PC-9 (cell line): ENCODE measurements at regions not wholly inside any gene's neighbourhood (a gene's known extent, or its start where the extent isn't known, plus 50 kb on each side); places are given as distances from the start of the nearest gene placed in this dataset.

Experiments
- BruUV-seq: library from RNA; stranded (reverse); fragments of 400-500 nt; replicated peaks from 2 replicates; lab custom pipeline; 2021; lab: Mats Ljungman, UMichigan
- CTCF ChIA-PET: fragments of 300-600 bp; sonication (Branson Sonifier 250); formaldehyde crosslinking; loops from one replicate; lab custom pipeline; 2022; ENCODE audit warnings: antibody characterized with exemption; lab: Charles Lee
- POLR2A ChIA-PET: fragments of 300-600 bp; sonication (Branson Sonifier 250); formaldehyde crosslinking; loops from one replicate; lab custom pipeline; 2022; ENCODE audit warnings: antibody characterized with exemption; ENCODE audit not compliant: unreplicated experiment; lab: Charles Lee
- DNase-seq, 2 experiments: peaks; one replicate each; pipeline versions ENCODE4 v3.0.0 to v3.0.0-alpha.2; 2015 to 2022; ENCODE audit warnings: mixed read lengths in 1 of 2
- H2AFZ ChIP-seq: fragments of 200-600 bp; sonication (generic); 2 replicates; pipeline ENCODE4 v1.8.1; 2017; ENCODE audit warnings: antibody characterized with exemption
- H3F3A ChIP-seq: fragments of 200-600 bp; sonication (generic); 2 replicates; pipeline ENCODE4 v1.8.1; 2017; ENCODE audit warnings: antibody characterized with exemption, mild to moderate bottlenecking, low read depth; ENCODE audit not compliant: insufficient read depth
- H3K27ac ChIP-seq: fragments of 200-600 bp; sonication (generic); 2 replicates; pipeline ENCODE4 v1.6.1; 2016; ENCODE audit warnings: mixed run types
- H3K27me3 ChIP-seq: fragments of 200-600 bp; sonication (generic); 2 replicates; pipeline ENCODE4 v1.6.1; 2016; ENCODE audit warnings: low read depth, mixed run types; ENCODE audit not compliant: insufficient read depth
- H3K36me3 ChIP-seq: fragments of 200-600 bp; sonication (generic); 2 replicates; pipeline ENCODE4 v1.6.1; 2016; ENCODE audit warnings: low read depth, mixed run types
- H3K4me1 ChIP-seq: fragments of 200-600 bp; sonication (generic); replicated peaks from 2 replicates; pipeline ENCODE4 v1.6.1; 2016; ENCODE audit warnings: mixed run types; ENCODE audit not compliant: insufficient read depth
- H3K4me2 ChIP-seq: fragments of 200-600 bp; sonication (generic); 2 replicates; pipeline ENCODE4 v1.6.1; 2017; ENCODE audit warnings: mixed run types
- H3K4me3 ChIP-seq: fragments of 200-600 bp; sonication (generic); 2 replicates; pipeline ENCODE4 v1.6.1; 2016; ENCODE audit warnings: mixed run types
- H3K79me2 ChIP-seq: fragments of 200-600 bp; sonication (generic); 2 replicates; pipeline ENCODE4 v1.6.1; 2017; ENCODE audit warnings: low read depth, mixed run types
- H3K9me2 ChIP-seq: fragments of 200-600 bp; sonication (generic); 2 replicates; pipeline ENCODE4 v1.8.1; 2017; ENCODE audit warnings: mild to moderate bottlenecking; ENCODE audit not compliant: insufficient read depth
- H3K9me3 ChIP-seq: fragments of 200-600 bp; sonication (generic); 2 replicates; pipeline ENCODE4 v1.8.1; 2016; ENCODE audit warnings: low read depth; ENCODE audit not compliant: insufficient read depth
- H4K20me1 ChIP-seq: fragments of 200-600 bp; sonication (generic); 2 replicates; pipeline ENCODE4 v1.8.1; 2017; ENCODE audit not compliant: insufficient read depth
- EZH2 ChIP-seq: fragments of 200-600 bp; sonication (generic); IDR thresholded peaks from 2 replicates; pipeline ENCODE4 v1.8.0; 2017; ENCODE audit warnings: antibody characterized with exemption, low read depth
- intact Hi-C: fragments of 100-400 bp; cut with micrococcal nuclease; formaldehyde crosslinking; loops from one replicate; pipeline ENCODE4 v1.10.0; 2022; ENCODE audit not compliant: unreplicated experiment
- TF ChIP-seq, protein P1 (sequence below): fragments of 200-600 bp; sonication (generic); conservative IDR thresholded peaks from 2 replicates; pipeline ENCODE4 v1.6.1; 2017; ENCODE audit warnings: mixed run types, antibody characterized with exemption, mild to moderate bottlenecking, moderate library complexity

DNA sequence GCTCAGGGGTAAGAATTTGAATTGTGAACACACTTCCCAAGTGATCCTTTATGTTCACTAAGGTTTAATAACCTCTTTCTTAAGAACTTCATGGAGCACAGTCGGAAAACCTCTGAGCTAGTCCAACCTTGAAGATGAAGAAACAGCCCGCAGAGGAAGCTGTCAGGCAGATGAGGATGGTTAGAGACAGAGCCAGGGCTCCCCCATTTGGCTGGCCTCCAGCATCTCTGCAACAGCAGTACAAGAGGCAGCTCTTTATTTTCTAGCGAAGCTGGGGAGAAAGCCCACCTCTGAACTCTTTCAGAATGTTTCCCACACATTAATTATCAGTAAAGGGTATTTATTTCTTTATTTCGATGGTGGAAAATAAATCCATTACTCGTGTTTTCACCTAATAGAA lies 350.8 kb downstream of the DMRT2 start:
- POLR2A ChIA-PET: no interaction called here

DNA sequence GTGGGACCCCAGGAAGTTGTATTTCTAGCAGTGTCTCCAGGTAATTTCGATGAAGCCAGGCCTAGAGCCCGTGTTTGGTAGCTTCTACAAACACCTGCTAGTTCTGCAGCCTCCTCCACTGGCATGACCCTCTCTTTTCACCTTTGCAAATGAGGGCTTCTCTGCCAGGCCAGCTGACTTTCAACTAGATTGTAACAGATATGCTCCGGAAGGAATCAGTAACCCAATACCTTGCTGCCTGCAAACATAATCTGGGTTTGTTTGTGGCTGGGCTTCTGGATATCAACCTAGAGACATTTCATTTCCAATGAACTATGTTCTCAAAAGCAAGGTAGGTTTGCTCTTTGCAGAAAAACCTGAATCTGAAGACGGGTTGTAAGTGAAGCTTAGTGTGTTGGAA lies 354.8 kb downstream of the DMRT2 start:
- POLR2A ChIA-PET: no interaction called here
- CTCF ChIA-PET: no interaction called here
- intact Hi-C loops: no loop called here
- Histone ChIP-seq H2AFZ (no peak overlapping the region), H3K27ac (no peak overlapping the region), H3K36me3 (no peaks in the 10 kb centered on the region), H3F3A (no peaks in the 10 kb centered on the region), H3K4me1 (no peaks in the 10 kb centered on the region), H3K9me2 (no peaks in the 10 kb centered on the region), H4K20me1 (no peaks in the 10 kb centered on the region), H3K4me2 (no peak overlapping the region), H3K79me2 (no peaks in the 10 kb centered on the region), H3K4me3 (no peak overlapping the region), H3K9me3 (no peaks in the 10 kb centered on the region), H3K27me3 (0 out of 2 replicates have a peak, but pooled peaks cover 12% of the 10 kb centered on the region)
- no TSS peak for BruUV-seq
- no peak for DNase-seq
- TF ChIP-seq, protein P1, sequence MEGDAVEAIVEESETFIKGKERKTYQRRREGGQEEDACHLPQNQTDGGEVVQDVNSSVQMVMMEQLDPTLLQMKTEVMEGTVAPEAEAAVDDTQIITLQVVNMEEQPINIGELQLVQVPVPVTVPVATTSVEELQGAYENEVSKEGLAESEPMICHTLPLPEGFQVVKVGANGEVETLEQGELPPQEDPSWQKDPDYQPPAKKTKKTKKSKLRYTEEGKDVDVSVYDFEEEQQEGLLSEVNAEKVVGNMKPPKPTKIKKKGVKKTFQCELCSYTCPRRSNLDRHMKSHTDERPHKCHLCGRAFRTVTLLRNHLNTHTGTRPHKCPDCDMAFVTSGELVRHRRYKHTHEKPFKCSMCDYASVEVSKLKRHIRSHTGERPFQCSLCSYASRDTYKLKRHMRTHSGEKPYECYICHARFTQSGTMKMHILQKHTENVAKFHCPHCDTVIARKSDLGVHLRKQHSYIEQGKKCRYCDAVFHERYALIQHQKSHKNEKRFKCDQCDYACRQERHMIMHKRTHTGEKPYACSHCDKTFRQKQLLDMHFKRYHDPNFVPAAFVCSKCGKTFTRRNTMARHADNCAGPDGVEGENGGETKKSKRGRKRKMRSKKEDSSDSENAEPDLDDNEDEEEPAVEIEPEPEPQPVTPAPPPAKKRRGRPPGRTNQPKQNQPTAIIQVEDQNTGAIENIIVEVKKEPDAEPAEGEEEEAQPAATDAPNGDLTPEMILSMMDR: no peak
- TF ChIP-seq EZH2: no peak

More for the DNA sequence above, 350.8 kb downstream of the DMRT2 start:
- Histone ChIP-seq H3K27ac (no peak overlapping the region), H3K9me3 (no peaks in the 10 kb centered on the region), H3K9me2 (no peaks in the 10 kb centered on the region), H3K27me3 (0 out of 2 replicates have a peak, but pooled peaks cover 12% of the 10 kb centered on the region), H4K20me1 (no peaks in the 10 kb centered on the region), H3F3A (no peaks in the 10 kb centered on the region), H3K4me3 (no peak overlapping the region), H2AFZ (no peak overlapping the region), H3K4me2 (no peak overlapping the region), H3K4me1 (no peaks in the 10 kb centered on the region), H3K79me2 (no peaks in the 10 kb centered on the region), H3K36me3 (no peaks in the 10 kb centered on the region)
- intact Hi-C loops: no loop called here
- DNase-seq: no peak
- TF ChIP-seq, protein P1: no peak
- TF ChIP-seq EZH2: no peak
- no TSS peak for BruUV-seq
- CTCF ChIA-PET: no interaction called here

DNA sequence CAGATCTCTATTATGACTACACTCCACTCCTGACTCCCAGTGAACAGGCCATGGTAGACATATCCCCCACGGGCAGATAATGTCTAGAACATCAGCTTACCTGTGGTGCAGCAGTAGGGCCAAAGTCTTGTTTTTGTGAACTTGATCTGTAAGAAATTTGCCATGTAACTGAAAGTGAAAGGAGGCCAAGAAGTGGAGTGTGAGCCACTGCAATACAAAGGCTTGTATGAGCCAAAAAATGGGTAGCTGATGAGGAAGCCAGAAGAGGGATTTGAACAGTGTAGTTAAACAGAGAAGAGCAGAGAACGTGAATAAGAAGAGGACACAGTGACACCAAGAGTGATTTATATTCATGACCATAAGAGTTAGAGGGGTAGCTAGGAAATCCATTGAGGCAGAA lies 361.7 kb downstream of the DMRT2 start:
- Histone ChIP-seq H3K4me1 (no peaks in the 10 kb centered on the region), H3K9me2 (no peaks in the 10 kb centered on the region), H2AFZ (no peak overlapping the region), H3K4me3 (no peak overlapping the region), H3K27me3 (no peaks in the 10 kb centered on the region), H3K27ac (no peak overlapping the region), H3K79me2 (no peaks in the 10 kb centered on the region), H3K9me3 (no peaks in the 10 kb centered on the region), H3F3A (no peaks in the 10 kb centered on the region), H3K4me2 (no peak overlapping the region), H4K20me1 (no peaks in the 10 kb centered on the region), H3K36me3 (no peaks in the 10 kb centered on the region)
- ChIA-PET POLR2A (no interaction called here), CTCF (no interaction called here)
- no peak for TF ChIP-seq EZH2
- TF ChIP-seq, protein P1: no peak
- intact Hi-C loops: no loop called here
- BruUV-seq: no TSS peak
- DNase-seq: no peak
